Smooth muscle cell (in vitro differentiated cells): ENCODE measurements at regions not wholly inside any gene's neighbourhood (a gene's known extent, or its start where the extent isn't known, plus 50 kb on each side); places are given as distances from the start of the nearest gene placed in this dataset.

Experiments
- DNase-seq: peaks from one replicate; lab custom pipeline; 2025; ENCODE audit not compliant: unreplicated experiment; lab: John Stamatoyannopoulos, UW
- H2AFZ ChIP-seq: fragments of 200-600 bp; sonication (generic); 2 replicates; pipeline ENCODE4 v1.6.0; 2016; ENCODE audit warnings: antibody characterized with exemption, low read depth, mild to moderate bottlenecking
- H3F3A ChIP-seq: fragments of 200-600 bp; sonication (generic); 2 replicates; pipeline ENCODE4 v1.6.0; 2017; ENCODE audit warnings: antibody characterized with exemption, low read depth
- H3K27ac ChIP-seq: fragments of 200-600 bp; sonication (generic); 2 replicates; pipeline ENCODE4 v1.5.1; 2016; ENCODE audit warnings: low read depth, mild to moderate bottlenecking
- H3K27me3 ChIP-seq: fragments of 200-600 bp; sonication (generic); 2 replicates; pipeline ENCODE4 v1.6.1; 2016; ENCODE audit warnings: low read depth, mild to moderate bottlenecking
- H3K36me3 ChIP-seq: fragments of 200-600 bp; sonication (generic); 2 replicates; pipeline ENCODE4 v1.5.1; 2016; ENCODE audit warnings: low read depth
- H3K4me1 ChIP-seq: fragments of 200-600 bp; sonication (generic); 2 replicates; pipeline ENCODE4 v1.5.1; 2016; ENCODE audit warnings: low read depth
- H3K4me2 ChIP-seq: fragments of 200-600 bp; sonication (generic); 2 replicates; pipeline ENCODE4 v1.6.0; 2016; ENCODE audit warnings: mild to moderate bottlenecking
- H3K4me3 ChIP-seq: fragments of 200-600 bp; sonication (generic); 2 replicates; pipeline ENCODE4 v1.5.1; 2016; ENCODE audit warnings: mild to moderate bottlenecking
- H3K79me2 ChIP-seq: fragments of 200-600 bp; sonication (generic); 2 replicates; pipeline ENCODE4 v1.6.0; 2016; ENCODE audit warnings: low read depth, mild to moderate bottlenecking
- H3K9ac ChIP-seq: fragments of 200-600 bp; sonication (generic); 2 replicates; pipeline ENCODE4 v1.6.0; 2016; ENCODE audit warnings: low read depth
- H3K9me3 ChIP-seq: fragments of 200-600 bp; sonication (generic); replicated peaks from 2 replicates; pipeline ENCODE4 v1.5.1; 2016; ENCODE audit warnings: low read depth
- H4K20me1 ChIP-seq: fragments of 200-600 bp; sonication (generic); 2 replicates; pipeline ENCODE4 v1.6.0; 2016; ENCODE audit warnings: low read depth
- WGBS: methylation state at CpG from one replicate; pipeline ENCODE4 v1.1.7; 2016; ENCODE audit warnings: low lambda C conversion rate; 5-methylcytosine and 5-hydroxymethylcytosine counted together
- TF ChIP-seq, protein P1 (sequence below): fragments of 200-600 bp; sonication (generic); IDR thresholded peaks from 2 replicates; pipeline ENCODE4 v1.5.1; 2017; ENCODE audit warnings: borderline replicate concordance, mild to moderate bottlenecking, antibody characterized with exemption; ENCODE audit not compliant: insufficient read depth, poor library complexity, severe bottlenecking

GRCh38 chr4:32744211-32744610 lies 2024.0 kb downstream of the PCDH7 start:
- H2AFZ ChIP-seq, result no peak overlapping the region
- no peaks in the 10 kb centered on the region for H3K36me3 ChIP-seq
- WGBS, result 95% methylated on average over 2 of the region's 2 CpGs
- H3K9ac ChIP-seq, result no peak overlapping the region
- H3K79me2 ChIP-seq, result no peaks in the 10 kb centered on the region
- TF ChIP-seq, protein P1, sequence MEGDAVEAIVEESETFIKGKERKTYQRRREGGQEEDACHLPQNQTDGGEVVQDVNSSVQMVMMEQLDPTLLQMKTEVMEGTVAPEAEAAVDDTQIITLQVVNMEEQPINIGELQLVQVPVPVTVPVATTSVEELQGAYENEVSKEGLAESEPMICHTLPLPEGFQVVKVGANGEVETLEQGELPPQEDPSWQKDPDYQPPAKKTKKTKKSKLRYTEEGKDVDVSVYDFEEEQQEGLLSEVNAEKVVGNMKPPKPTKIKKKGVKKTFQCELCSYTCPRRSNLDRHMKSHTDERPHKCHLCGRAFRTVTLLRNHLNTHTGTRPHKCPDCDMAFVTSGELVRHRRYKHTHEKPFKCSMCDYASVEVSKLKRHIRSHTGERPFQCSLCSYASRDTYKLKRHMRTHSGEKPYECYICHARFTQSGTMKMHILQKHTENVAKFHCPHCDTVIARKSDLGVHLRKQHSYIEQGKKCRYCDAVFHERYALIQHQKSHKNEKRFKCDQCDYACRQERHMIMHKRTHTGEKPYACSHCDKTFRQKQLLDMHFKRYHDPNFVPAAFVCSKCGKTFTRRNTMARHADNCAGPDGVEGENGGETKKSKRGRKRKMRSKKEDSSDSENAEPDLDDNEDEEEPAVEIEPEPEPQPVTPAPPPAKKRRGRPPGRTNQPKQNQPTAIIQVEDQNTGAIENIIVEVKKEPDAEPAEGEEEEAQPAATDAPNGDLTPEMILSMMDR, result no peak
- no peaks in the 10 kb centered on the region for H4K20me1 ChIP-seq
- no peak overlapping the region for H3K4me2 ChIP-seq
- H3K4me3 ChIP-seq, result no peak overlapping the region
- H3F3A ChIP-seq, result no peaks in the 10 kb centered on the region
- no peaks in the 10 kb centered on the region for H3K27me3 ChIP-seq
- H3K9me3 ChIP-seq, result no peaks in the 10 kb centered on the region
- no peaks in the 10 kb centered on the region for H3K4me1 ChIP-seq
- DNase-seq, result no peak
- no peak overlapping the region for H3K27ac ChIP-seq

- Histone ChIP-seq H3F3A (no peaks in the 10 kb centered on the region), H3K27me3 (no peaks in the 10 kb centered on the region), H3K4me2 (no peak overlapping the region), H2AFZ (no peak overlapping the region), H4K20me1 (no peaks in the 10 kb centered on the region), H3K4me3 (no peak overlapping the region), H3K27ac (no peak overlapping the region), H3K9ac (no peak overlapping the region), H3K36me3 (no peaks in the 10 kb centered on the region), H3K4me1 (no peaks in the 10 kb centered on the region), H3K79me2 (no peaks in the 10 kb centered on the region), H3K9me3 (no peaks in the 10 kb centered on the region)
- DNase-seq, result no peak
- 96% methylated on average over 1 of the region's 1 CpG for WGBS
- TF ChIP-seq, protein P1, result no peak
Observed at GRCh38 chr4:32745351-32745750, 2025.2 kb downstream of the PCDH7 start.

DNA sequence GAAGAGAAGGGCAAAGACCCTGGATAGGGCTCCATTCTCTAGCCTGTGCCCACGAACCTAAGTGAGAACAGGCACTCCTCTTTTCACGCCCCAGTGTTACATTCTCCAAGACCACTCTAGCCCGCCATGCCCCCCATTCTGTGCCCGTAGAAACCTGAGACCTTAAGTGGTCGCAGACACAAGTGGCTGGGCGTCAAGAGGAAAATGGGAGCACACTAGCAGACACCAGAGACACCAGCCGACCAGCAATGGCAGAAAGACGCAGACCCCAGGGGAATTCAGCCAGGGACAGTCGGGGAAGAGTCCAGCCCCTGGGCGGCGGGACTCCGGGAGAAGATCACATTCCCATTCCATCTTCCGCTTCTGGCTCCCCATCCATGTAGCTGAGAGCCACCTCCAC lies 2027.9 kb downstream of the PCDH7 start:
- Histone ChIP-seq H3K4me1 (no peaks in the 10 kb centered on the region), H4K20me1 (no peaks in the 10 kb centered on the region), H3K27ac (no peak overlapping the region), H3K27me3 (no peaks in the 10 kb centered on the region), H3K9ac (no peak overlapping the region), H3K36me3 (no peaks in the 10 kb centered on the region), H2AFZ (no peak overlapping the region), H3K4me3 (no peak overlapping the region), H3K79me2 (no peaks in the 10 kb centered on the region), H3K4me2 (no peak overlapping the region), H3K9me3 (no peaks in the 10 kb centered on the region), H3F3A (no peaks in the 10 kb centered on the region)
- TF ChIP-seq, protein P1, result no peak
- 95% methylated on average over 13 of the region's 13 CpGs for WGBS
- DNase-seq, result no peak

DNA sequence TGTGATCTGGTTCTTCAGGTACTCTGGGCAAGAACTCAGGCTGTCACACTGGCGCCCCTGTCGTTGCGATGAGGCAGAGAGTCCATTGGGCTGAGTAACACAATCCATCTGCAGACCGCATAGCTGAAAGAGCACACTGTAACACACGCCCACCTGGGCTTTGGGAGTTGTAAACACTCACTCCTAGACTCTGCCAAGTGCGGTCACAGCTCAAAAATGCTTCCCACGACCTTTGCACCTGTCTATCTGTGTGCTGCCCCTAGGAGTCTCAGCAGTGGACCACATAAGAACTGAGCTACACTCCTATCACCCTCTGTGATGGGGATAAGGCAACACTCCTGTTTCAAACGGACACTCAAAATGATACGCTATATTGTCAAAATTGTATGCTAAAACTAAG lies 2028.3 kb downstream of the PCDH7 start:
- H4K20me1 ChIP-seq, result no peaks in the 10 kb centered on the region
- H2AFZ ChIP-seq, result no peak overlapping the region
- no peaks in the 10 kb centered on the region for H3K9me3 ChIP-seq
- DNase-seq, result no peak
- no peaks in the 10 kb centered on the region for H3K36me3 ChIP-seq
- H3K9ac ChIP-seq, result no peak overlapping the region
- WGBS, result 88% methylated on average over 9 of the region's 9 CpGs
- no peaks in the 10 kb centered on the region for H3F3A ChIP-seq
- H3K79me2 ChIP-seq, result no peaks in the 10 kb centered on the region
- no peaks in the 10 kb centered on the region for H3K4me1 ChIP-seq
- no peaks in the 10 kb centered on the region for H3K27me3 ChIP-seq
- no peak overlapping the region for H3K4me3 ChIP-seq
- no peak overlapping the region for H3K4me2 ChIP-seq
- TF ChIP-seq, protein P1, result no peak
- H3K27ac ChIP-seq, result no peak overlapping the region
